Stomach (tissue), 4 donors: ENCODE measurements at regions not wholly inside any gene's neighbourhood (a gene's known extent, or its start where the extent isn't known, plus 50 kb on each side); places are given as distances from the start of the nearest gene placed in this dataset.

ENCODE experiments used
- CTCF ChIP-seq, 7 experiments: fragments of 450-650 bp in 4 of 7; fragments of 200-600 bp in 3 of 7; sonication (generic) in 3 of 7; IDR thresholded peaks; one replicate each; pipeline ENCODE4 v1.5.1; 2016 to 2019; ENCODE audit warnings: antibody characterized with exemption in 7 of 7, control low read depth in 2 of 7, mild to moderate bottlenecking in 1 of 7
- EP300 ChIP-seq: sonication (generic); formaldehyde crosslinking; IDR thresholded peaks from one replicate; pipeline ENCODE4 v1.6.1; 2017; ENCODE audit warnings: antibody characterized with exemption
- POLR2A ChIP-seq, 4 donors: fragments of 450-650 bp; IDR thresholded peaks; one replicate each; pipeline ENCODE4 v1.6.1; 2016; ENCODE audit warnings: antibody characterized with exemption in 4 of 4, control low read depth in 2 of 4, mild to moderate bottlenecking in 1 of 4, moderate library complexity in 1 of 4
- POLR2AphosphoS5 ChIP-seq, 3 donors: sonication (generic); formaldehyde crosslinking; IDR thresholded peaks; one replicate each; pipeline ENCODE4 v1.6.1; 2016; ENCODE audit warnings: antibody characterized with exemption in 3 of 3

GRCh38 chr12:68416826-68417225 lies 84.7 kb upstream of the MDM1 start:
- TF ChIP-seq CTCF (IDR thresholded peaks at IDR 0.05) (no peak), POLR2A (IDR thresholded peaks at IDR 0.05) (no peak), EP300 (no peak), POLR2AphosphoS5 (IDR thresholded peaks at IDR 0.05) (no peak)
